GM19351 (cell line): ENCODE measurements at regions not wholly inside any gene's neighbourhood (a gene's known extent, or its start where the extent isn't known, plus 50 kb on each side); places are given as distances from the start of the nearest gene placed in this dataset.

Experiments used
- ATAC-seq: cut with Tn5 transposase; IDR thresholded peaks from one replicate; pipeline ENCODE4 v1.9.1; 2021; ENCODE audit warnings: mild to moderate bottlenecking, moderate library complexity; ENCODE audit not compliant: unreplicated experiment

DNA sequence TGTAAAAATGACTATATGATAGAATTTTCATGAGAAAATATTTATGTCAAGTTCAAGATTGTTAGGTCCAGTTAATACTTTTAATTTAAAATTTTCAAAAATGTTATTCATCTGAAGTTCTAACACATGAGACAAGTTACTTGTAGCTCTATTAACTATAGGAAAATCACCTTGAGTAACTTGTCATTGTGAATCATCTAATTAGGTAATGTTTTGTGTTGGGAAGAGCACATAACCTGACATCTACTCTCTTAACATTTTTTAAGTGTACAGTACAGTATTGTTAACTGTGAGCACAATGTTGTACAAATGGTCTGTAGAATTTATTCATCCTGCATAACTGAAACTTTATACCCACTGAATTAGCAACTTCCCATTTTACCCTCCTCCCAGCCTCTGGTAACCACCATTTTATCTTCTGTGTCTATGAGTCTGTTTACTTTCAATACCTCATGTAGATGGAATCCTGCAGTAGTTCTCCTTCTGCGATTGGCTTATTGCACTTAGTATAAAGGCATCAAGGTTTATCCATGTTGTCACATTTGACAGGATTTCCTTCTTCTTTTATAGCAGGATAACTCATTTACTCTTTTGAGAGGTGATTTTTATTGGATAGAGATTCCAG lies 54.6 kb downstream of the ARL4A start:
- ATAC-seq, result no peak

DNA sequence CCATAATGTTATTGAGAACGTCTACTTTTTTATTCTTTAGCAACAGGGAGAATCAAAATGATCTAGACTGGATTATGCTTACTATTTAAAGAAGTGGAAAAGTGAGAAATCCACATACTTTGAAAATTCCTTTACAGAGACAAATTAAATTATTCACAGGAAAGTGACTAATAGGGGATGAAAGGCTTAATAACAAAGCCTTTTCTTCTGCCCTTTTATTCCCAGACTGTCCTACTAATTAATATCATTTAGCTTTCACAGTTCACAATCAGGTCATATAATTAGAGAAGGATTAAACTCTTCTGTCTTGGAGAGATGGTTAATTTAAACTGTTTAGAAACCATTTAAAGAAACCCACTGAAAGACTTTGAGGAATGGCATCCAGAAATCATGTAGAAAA lies 58.8 kb downstream of the ARL4A start:
- no peak for ATAC-seq

GRCh38 chr7:12747687-12748306 lies 60.4 kb downstream of the ARL4A start:
- ATAC-seq, result no peak

- ATAC-seq, result no peak
Measured at GRCh38 chr7:12749069-12749468, 61.6 kb downstream of the ARL4A start.

- no peak for ATAC-seq
Measured at GRCh38 chr7:12749746-12750145, 62.3 kb downstream of the ARL4A start.

GRCh38 chr7:12751764-12752163 lies 64.3 kb downstream of the ARL4A start:
- ATAC-seq, result no peak

DNA sequence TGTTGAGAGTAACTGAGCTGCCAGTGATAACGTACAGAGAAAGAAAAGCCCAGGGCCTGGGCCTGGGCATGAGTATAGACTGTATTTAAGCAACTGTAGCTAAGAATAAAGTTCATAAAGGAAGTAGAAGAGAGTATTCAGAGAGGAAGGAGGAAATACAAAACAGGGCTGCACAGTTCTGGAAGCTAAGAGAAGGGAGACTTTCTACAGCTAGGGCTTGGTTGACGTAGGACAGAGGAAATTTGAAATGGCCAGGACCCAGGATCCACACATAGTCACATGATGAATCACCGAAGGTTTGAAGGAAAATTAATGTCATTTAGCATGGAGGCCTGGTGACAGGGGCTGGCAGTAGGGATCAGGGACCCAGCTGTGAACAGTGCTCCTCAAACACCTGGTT lies 66.7 kb downstream of the ARL4A start:
- ATAC-seq, result no peak

GRCh38 chr7:12756821-12757220 lies 69.4 kb downstream of the ARL4A start:
- ATAC-seq, result no peak

DNA sequence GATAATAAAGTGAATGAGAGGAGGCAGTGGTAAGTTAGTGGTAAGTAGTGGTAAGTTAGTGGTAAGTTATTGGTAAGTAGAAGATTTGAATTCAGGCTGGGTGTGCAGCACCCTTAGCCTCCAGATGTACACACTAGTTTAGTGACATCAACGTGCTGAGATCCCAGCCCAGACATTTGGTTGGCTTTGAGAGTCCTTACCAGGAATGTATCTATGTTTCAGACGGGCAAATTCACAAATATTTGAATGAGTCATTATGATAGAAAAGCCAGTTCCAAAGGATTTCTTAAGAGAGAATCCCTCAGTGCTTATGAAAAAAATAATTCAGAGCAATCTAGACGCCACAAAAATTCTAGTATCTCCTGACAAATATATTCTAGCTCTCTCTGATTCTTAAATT lies 70.0 kb downstream of the ARL4A start:
- ATAC-seq, result no peak

DNA sequence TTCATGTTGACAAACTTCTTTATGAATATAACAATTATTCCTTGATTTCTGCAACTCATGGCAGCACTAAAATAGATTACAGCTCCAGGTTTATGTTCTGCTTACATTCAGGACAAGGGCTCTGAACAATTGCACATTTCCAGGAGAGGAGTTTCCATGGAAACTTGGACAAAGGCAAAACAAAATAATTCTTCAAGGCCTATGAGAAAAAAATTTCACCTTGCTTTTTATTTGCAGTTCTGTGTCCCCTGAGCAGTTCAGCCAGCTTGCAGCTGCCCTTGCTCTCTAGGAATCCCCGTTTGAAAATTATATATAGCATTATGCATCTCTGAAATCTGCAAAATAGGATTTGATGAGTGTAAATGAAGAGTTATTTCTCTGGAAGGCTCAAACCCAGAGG lies 71.7 kb downstream of the ARL4A start:
- ATAC-seq, result no peak

DNA sequence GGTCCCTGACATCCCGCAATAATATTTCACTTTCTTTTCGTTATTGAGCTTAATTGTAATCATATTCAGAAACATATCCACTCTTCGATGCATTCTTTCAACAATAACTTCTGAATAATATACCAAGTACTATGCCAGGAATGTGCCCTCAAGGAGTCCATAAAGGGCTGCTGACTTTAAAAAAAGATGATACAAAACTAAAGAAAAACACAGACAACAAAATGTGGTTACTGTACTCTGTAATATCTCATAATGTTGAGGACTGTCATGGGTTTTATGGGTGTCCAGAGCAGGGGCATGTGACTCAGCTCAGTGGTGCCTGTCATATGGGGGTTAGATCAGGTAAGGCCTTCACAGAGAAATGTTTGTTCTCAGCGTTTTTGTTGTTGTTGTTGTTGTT lies 73.7 kb downstream of the ARL4A start:
- no peak for ATAC-seq

DNA sequence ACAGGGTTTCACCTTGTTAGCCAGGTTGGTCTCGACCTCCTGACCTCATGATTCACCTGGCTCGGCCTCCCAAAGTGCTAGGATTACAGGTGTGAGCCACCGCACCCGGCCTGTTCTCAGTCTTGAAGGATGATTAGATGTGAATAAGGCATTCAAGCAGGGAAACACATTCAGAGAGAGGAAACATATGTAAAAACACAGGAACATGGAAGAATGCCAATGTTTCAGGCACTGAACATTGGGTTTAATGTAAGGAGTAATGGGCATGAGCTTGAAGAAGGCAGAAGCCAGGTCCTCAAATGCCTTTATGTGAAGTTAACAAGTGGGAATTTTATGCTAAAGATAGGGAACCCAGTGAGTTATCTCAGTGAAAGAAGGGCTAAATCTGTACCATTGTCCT lies 74.3 kb downstream of the ARL4A start:
- ATAC-seq, result no peak

GRCh38 chr7:12764458-12764891 lies 77.0 kb downstream of the ARL4A start:
- ATAC-seq, result no peak

DNA sequence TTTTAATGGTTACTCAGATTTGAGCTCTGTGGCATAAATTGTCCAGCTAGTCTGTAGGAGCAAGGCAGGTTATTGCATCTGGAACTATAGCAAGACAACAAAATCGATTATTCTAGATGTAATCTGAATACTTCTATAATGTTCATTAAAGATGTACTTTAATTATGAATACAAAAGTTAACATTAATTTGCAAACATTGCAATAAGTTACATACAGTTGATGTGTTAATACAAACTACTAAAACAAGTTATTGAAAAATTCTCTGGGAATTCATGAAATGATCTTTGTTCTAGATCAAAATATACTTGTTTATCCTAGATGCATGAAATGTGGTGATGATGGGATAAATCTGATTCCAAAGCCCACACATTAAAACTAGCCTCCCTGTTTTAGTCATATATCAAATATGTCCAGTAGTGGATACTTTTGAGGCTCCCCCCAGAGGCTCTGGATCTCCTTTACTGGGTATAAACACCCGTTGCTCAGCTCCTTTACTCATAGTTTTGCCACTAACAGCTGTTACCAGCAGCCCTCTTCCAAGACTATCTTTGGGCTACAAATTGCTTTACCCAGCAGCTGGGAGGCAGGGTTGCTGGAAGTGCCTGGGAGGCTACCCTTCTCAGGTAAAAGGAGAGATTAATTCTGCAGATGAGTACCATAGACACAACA lies 78.1 kb downstream of the ARL4A start:
- ATAC-seq, result no peak

DNA sequence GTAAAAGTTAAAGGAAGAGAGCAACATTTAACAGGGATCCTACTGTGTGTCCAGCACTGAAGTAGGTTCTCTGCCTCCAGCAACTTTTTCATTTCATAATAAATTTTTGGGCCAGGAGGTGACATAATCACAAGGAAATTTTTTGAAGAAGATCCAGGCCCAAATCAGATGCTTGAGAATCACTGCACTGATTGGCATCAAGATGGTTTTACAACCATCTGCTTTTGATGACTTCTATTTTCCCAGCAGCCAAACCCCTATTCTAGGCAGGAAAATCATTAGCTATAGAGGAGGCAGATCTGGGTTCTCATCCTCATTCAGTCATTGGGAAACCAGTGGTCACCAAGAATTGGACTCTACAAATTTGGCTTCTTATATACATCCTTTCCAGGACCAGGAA lies 79.0 kb downstream of the ARL4A start:
- no peak for ATAC-seq

DNA sequence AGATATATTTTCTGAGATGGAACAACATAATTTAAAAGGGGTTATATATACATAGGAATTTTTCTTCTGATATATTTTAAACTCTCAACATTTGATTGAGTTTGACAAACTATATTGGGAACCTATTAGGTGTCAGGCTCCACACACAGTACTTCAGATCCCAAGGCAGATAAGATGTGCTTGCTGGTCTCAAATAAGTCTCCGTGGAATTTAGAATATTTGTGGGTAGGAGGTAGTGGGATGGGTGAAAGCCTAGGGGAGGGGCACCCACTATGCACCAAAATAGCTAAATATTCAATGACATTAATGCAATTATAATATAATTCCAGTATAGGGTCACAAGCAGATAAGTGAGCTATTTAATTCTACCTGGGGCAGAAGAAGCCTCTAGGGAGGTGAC lies 81.5 kb downstream of the ARL4A start:
- no peak for ATAC-seq

DNA sequence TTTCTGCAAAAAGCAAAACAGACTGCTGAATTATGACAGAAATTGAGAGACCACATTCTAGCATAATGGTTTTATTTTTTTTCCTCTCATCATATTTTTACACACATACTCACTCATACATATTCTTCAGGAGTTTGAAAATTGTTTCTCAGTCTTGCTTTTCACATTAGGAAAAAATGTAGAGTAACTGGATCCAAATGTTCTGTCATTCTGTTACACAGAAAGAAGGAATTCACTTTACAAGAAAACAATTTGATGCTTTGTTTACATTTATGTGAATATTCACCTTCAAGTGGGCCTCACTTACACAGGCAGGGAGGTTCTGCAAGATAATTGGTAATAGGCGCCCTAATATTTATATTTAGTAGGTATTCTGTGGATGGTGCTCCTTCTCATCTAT lies 82.0 kb downstream of the ARL4A start:
- no peak for ATAC-seq

DNA sequence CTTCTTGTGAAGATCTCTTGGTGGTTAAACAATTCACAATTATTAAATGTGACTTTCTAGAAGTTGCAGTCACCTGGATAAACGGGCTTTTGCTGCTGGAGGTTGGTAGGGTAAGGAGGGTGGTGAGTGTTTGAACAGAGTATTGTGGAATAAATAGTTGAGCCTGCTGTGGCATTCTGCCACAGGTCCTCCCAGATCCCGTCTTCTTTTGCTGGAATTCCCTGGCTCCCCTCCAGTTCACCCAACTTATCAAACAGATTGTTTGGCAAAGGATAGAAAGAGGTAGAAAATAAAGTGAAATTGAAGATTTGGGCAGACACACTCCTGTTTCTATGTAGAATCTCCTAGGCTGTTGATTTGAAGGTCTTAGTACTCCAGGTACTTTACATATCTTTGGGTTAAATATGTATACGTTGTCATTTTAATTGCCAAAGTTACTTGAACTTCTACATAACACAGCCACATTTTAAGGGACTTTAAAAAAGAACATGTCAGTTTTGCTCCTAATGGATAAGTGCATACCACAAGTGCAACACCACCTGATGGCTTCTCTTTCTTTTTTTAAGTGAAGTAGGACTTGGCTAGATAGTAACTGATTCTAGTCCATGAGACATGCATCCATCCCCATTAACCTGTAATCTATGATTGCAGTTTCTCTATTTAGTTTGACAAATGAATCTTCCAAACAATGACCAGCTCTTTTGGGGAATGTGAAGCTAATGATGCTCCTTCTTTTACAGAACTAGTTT lies 83.0 kb downstream of the ARL4A start:
- ATAC-seq, result no peak

DNA sequence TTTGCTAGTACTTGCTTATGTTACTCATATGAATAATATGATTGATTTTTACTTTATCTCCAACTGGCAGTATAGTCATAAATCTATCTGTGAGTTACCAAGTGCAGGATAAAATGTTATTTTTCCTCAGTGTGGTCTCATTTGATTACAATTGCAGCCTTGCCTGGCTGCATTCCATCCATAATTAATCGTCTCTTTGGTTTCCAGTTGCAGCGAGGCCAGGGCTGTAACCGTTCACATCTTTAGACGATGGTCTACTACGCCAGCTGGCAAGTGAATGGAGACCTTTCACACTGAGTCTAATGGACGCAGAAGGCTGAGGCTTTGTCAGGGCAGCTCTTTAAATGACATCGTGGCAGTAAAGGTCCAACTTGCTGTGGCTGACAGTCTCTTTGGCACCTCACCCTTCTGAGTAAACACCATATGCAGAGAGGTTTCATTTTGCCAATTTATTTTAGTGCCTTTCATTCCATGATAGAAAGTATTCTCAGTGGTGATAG lies 84.0 kb downstream of the ARL4A start:
- ATAC-seq, result no peak

DNA sequence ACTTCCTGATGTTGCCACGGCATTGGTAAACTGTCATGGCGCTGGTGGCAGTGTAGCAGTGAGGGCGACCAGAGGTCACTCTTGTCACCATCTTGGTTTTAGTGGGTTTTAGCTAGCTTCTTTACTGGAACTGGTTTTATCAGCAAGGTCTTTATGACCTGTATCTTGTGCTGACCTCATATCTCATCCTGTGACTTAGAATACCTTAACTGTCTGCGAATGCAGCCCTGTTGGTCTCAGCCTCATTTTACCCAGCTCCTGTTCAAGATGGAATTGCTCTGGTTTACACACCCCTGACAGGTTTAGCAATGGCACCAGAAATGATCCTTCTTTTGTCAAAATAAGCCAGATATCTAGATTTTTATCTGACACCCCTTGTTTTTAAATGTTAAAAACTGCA lies 85.3 kb downstream of the ARL4A start:
- ATAC-seq, result no peak

DNA sequence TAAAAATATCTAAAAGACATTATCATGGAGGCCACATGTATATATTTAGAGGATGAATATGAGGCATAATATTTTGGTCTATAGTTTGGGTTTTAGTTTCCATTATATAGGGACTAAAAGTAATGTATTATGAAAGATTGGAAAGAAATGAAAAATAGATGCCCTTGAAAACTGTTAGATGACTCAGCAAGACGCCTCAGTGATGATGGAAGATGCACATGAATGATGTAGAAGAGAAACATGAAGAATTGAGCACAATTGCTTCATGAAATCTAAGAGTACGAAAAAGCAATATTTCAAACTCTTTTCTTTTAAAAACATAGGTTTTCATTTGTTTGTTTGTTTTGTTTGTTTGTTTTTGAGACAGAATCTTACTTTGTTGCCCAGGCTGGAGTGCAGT lies 89.8 kb downstream of the ARL4A start:
- ATAC-seq, result no peak

GRCh38 chr7:12779947-12780346 lies 92.5 kb downstream of the ARL4A start:
- no peak for ATAC-seq
